HuH-7 (cell line): ENCODE measurements at regions not wholly inside any gene's neighbourhood (a gene's known extent, or its start where the extent isn't known, plus 50 kb on each side); places are given as distances from the start of the nearest gene placed in this dataset.
A peak's percentile ranks its signal among the peaks of the same experiment; 100 is the strongest.

Experiments
- DNase-seq: peaks from one replicate; pipeline ENCODE4 v3.0.0; 2011; ENCODE audit warnings: low spot score

DNA sequence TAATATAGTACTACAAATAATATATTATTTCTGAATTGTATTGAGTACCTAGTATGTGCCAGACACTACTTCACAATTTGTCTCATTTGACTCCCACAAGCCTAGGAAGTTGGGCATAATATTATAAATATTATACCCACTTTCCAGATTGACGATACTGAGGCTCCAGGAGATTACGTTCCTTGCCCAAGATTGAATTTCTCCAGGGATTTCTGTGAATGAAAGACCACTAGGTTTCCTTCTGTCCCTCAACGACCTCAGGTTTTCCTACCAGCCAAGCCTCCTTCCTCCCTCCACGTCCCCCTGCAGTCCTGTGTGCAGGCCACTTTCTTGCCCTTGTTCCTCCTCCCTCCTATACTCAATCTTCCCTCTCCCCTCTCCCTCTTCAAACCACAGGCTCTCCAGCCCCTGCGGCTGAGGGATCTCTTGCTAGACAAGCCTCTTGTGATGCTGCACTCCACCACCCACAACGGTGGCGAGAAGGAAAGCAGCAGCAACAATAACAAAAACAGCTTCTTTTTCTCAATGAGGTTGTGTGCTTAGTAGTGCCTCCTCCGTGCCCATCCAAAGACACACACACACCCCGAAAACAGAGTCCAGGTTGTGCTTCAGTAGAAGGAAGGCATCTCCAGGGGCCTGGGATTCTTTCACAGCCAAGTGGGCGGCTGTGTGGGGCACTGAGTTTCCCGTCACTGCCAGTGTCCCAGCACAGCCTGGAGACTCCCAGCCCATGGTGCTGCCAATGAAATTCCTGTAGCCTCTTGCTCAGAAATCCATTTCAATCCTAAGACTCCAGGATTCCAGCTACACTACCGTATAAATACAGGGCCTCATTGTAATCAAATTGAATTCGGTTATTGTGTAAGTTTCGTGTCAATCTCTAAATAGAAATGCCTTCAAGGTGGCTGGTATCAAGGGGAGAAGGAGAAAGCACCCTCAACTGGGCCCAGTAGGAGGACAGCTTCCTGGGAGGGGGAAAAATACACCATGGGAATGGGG is 94.4 kb downstream of the NCR2 start:
- no peak for DNase-seq

DNA sequence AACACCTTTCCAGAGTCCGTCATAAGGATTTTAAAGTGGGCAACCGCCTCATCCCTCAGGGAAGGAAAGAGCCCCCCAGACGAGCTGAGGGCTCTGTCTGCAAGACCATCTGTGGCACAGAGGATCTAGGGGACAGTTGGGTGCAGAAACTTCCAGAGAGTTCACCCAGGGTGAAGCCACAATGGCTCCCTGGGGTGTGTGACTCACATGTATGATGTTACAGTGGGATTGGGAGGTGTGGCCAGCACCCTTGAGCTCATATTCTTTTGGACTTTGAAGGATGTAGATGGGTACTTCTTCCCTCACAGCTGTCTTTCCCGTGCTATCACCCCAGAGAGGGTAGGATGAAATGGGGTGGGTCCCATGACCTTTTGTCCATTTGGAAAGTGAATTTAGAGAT is 95.5 kb downstream of the NCR2 start:
- no peak for DNase-seq

DNA sequence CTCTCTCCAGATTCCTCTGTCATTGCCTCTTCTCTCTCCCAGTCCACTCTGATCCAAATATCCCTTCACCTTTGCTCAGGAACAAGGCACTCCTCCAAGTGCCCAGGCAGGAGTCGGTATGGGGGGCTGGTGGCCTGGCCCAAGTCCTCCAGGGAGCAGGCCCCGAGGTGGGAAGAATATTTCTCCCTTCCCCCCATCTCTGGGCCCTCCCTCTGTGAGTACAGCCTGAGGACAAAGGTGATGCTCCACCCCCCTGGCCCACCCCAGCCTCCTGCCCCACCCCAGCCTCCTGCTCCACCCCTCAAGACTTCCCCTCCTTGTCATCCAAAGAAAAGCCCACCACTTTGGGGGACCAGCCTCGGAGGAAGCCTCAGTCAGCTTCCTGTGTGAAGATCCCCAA is 96.9 kb downstream of the NCR2 start:
- DNase-seq, result no peak

DNA sequence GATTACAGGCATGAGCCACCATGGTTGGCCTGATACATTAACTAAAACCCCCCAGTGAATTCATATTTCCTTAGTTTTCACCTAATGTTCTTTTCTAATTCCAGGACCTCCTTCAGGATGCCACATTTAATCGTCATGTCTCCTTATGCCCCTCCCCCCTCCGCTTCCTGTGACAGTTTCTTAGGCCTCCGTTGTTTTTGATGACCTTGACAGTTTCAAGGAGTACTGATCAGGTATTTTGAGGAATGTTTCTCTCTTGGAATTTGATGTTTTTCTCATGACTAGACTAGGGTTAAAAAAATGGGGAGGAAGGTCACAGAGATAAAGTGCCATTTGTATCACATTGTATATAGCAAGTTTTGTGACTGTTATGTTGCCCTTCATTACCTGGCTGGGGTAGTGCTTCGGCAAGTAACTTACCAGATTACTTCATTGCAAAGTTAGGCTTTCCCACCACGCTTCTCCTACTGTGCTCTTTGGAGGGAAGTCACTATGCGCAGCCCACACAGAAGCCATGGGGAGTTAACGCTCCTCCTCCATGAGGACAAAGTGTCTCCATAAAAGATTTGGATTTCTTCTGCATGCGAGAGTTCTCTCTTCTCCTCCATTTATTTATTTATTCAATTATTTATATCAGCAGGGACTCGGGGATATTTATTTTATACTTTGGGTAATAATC is 99.5 kb downstream of the NCR2 start:
- no peak for DNase-seq

DNA sequence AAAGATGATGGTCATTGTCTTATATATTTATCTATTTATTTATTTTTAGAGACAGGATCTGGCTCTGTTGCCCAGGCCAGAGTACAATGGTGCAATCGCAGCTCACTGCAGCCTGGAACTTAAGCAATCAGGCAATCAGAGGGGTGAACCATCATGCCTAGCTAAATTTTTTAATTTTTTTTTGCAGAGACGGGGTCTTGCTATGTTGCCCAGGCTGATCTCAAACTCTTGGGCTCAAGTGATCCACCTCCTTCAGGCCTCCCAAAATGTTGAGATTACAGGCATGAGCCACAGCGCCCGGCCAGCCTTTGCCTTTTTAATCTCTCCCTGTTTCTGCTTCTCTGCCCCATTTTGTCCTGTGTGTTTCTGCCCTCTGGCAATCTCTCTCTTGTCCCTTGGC is 102.2 kb downstream of the NCR2 start:
- DNase-seq, result no peak

DNA sequence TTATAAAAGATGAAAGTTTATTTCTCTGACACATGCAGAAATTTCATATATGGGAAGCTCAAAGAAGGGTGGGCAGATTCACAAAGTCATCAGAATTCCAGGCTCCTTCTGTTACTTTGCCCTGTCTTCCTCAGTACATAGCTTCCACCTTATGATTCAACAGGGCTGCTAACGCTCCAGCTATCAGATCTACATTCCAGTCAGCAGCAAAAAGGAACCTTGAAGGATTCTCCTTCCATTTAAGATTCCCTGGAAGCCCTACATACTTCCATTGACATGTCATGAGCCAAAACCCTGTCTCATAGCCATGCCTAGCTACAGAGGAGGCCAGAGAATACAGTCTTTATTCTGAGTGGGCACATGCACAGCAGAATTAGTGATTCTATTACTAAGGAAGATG is 103.3 kb downstream of the NCR2 start:
- DNase-seq, result no peak

DNA sequence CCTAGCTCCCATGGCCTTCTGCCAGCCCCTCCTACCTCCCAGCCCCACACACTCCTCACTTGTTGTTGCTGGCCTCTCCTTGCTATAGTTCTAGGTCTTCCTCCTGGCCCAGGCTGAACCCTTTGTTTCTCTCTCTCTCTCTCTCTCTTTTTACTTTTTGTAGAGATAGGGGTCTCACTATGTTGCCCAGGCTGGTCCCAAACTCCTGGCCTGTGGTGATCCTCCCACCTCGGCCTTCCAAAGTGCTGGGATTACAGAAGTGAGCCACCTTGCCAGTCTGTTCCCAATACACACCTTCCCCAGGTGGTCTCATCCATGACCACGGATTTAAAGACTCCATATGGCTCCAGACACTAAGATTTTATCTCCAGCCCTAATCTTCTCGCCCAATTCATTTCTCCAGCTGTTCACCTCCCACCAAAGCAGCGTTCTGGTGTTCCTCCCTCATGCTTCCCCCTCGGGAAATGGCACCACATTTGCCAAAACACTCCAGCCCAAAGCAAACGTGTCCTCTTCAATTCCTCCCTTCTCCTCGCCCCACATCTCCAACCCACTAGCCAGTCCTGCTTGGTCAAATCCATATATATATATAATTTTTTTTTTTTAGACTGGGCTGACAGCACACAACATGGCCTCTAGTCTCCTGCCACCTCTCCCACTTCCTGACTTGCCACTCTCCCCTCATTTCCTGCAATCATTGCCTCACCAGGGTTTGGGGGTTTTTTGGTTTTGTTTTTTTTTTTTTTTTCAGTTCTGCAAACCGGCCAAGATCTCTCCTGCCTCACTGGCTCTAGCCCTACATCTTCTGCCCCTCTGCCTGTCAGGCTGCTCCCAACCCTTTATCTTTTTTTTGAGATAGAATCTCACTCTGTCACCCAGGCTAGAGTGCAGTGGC is 104.4 kb downstream of the NCR2 start:
- no peak for DNase-seq

DNA sequence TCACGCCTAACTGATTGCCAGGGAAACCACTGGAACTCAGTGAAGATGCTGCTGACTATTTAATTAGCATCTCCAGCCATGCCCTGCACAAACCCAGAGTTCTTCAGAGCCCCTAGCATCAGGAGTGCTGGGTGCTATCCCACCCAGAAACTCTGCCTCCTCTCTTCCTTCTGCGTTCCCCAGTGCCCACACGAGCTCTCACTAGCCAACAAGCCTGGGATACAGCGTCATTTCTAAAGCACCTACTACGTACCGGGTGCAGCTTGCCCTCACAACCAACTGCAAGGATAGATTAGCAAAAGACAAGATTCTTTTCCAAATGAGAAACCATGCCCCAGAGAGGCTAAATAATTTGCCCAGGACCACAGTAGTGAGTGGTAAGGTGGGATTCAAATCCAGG is 105.2 kb upstream of the FOXP4 start:
- DNase-seq, result no peak

DNA sequence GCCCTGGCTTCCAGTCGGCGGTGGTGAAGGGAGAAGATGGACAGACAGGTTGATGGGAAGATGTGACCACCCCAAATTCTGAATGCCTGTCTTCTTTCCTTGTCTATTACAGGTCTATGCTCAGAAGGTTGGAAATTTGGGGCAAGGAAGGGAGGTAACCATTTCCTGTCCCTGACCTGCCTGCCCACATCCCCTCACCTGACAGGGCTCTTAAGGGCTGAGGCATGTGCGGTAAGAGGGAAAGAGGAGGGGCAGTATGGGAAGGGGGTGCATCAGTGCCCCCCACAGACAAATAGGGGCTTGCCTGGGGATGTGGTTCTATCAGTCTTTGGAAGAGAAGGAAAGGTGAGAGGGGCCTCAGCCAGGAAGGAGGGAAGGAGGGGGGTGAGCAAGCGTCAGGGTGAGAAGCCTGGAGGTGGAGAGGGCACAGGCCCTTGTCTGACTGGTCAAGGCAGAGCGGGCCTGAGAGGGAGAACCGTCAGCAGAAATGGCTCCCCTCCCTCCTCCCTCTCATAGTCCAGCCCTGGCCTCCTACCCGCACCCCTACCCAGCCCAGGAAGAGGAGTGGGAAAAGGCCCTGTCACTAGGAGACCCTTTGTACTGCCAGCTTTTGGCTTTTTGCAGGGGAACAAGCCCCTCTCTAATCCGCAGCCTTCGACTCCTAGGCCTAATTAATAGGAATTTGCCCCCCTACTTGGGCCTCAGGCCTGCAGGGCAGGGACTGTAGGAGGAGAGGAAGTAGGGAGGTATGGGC is 104.4 kb upstream of the FOXP4 start:
- DNase-seq, result no peak

DNA sequence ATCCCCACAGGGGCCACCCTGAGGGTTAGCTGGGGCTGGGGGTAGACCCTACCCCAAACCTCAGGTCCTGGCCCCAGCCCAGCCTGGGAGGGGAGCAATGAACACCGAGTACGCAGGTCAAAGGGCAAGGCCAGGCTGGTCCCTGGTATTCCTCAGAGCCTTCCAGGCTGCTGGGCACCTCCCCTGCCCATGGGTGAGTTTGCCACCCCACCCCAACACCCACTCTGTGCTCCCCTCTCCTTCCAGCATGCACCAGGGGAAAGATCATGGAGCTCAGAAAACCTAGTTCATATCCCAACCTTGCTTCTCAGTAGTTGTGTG is 103.9 kb upstream of the FOXP4 start:
- no peak for DNase-seq

DNA sequence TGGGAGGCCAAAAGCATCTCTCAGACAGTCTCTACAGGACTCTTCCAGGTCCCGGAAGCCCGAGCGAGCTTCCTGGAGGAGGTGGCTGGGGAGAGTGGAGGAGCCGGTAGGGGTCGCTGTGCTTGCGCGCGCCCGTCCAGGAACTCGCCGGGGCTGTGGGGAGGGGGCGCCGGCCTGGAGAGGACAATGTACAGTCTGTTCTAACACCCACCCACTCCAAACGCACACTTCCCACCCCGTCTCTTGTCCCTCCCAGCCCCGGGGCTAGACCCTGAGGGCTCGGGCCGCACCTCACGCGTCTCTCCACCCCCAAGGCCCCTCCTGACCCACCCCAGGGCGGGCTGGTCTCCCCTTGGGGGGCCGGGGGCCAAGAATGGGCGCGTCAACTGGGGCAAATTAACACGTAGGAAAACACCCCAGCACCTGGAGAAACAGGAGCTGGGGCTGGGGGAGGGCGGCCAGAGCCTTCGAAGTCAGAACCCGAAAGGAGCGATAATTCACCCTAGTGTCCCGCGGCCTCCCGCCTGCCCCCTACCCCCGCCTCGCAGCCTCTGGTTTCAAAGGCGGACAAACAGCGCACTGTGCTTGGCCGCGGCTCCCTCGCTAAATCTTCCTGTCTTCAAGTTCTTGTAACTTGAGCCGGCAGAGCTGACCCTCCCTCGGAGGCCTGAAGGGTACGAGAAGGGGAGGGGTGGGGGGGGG is 103.2 kb upstream of the FOXP4 start:
- peak; percentile 69 for DNase-seq

DNA sequence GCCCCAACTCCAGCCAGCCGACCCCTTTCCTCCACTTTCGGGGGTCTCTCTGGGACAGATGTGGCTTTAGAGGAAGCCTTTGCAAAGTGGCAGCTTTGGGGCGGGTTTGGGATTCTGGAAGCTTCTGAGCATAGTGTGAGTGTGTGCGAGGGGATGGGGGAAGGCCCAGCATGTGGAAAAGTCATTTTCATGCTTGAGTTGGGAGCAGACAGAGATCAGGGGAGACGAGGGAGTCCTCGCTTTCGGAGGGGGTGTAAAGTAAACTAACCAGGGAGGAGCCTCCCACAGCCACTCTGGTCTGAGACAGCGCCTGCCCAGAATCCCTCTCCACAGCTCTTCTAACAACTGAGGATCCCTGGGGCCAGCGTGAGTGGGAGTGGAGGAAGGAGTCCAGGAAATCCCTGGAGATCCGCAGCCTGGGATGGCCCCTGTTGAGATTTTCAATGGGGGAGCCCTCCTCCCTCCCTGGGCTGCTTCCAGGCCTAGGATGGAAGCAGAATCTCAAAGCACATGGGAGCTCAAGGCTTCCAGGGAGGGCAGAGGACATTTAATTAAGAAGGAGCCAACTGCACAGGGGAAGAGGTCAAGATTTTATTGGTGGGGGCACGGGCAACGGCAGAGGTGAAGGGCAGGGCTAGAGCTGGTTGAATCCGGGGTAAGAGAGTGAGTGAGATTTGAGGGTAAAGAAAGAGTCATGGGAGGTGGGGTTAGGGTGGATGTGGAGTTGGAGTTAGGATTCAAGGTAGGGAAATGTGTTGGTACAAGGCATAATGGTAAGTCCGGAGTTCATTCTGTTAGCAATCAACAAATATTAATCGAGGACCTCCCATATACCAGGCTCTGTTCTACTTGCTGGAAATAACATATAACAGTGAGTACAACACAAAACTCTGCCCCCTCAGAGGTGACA is 102.3 kb upstream of the FOXP4 start:
- DNase-seq, result no peak

DNA sequence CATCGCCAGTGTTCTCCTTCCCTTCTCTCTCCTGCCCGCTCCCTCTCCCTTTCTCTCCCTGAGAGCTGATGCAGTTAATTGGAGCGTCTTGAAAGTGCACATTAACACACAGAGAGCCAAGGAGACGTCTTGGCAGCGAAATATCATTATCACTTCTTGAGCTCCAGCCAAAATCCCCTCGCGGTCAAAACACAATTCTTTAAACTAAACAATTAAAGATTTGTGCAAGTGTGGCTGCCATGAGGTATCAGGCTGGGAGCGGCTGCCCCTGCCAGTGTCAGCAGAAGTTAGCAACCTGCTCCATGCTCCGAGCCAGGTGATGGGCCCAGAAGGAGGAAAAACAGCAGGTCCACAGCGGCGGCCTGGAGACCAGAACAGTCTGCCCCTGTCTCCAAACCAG is 100.9 kb upstream of the FOXP4 start:
- no peak for DNase-seq

DNA sequence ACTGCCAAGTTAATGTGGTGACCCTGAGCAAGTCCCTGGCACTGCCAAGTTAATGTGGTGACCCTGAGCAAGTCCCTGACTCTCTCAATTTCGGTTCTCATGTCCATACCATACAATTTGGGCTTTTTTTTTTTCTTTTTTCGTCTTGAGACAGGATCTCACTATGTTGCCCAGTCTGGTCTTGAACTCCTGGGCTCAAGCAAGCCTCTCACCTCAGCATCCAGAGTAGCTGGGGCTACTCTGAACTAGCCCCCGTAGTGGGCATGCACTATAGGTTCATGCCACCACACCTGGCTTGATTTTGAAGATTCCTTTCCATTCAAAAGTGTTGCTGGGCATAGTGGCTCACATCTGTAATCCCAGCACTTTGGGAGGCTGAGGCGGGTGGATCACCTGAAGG is 100.0 kb upstream of the FOXP4 start:
- no peak for DNase-seq

DNA sequence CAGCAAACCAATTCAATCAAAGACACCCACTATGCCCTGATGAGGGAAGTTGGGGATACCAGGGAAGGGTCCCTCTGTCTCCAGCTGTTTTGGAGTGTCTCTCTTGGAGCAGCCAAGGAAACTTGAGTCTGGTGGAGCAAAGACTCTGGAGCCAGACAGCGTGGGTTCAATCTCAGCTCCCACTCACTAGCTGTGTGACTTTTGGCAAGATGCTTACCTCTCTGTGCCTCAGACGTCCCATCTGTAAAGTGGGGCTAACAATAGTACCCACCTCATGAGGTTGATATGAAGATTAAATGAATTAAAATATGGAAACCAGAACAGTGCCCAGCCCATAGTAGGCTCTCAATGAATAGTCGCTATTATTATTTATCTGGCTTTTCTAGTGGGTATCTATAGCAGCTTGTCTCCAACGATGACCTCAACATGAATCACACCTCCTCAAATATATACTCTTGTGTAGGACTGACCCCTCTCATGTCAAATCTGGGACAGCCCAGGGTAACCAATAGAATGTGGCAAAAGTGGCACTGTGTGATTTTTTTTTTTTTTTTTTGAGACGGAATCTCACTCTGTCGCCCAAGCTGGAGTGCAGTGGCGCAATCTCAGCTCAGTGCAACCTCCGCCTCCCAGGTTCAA is 99.2 kb upstream of the FOXP4 start:
- DNase-seq, result no peak

DNA sequence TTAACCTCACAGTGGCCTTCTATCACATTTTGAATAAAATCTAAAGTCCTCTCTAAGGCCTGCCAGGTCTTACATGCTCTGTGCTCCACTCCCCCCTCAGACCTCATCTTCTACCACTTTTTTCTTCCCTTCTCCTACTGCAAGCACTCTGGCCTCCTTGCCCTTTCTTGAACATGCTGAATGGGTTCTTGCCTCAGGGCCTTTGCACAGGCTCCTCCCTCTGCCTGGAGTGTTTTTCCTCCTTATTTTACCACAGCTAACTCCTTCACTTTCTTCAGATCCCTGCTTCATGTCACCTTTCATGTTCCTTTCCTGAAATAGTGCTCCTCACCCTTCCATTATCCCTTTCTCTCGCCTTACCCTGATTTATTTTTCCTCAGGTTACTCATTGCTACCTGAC is 97.9 kb upstream of the FOXP4 start:
- DNase-seq, result no peak

DNA sequence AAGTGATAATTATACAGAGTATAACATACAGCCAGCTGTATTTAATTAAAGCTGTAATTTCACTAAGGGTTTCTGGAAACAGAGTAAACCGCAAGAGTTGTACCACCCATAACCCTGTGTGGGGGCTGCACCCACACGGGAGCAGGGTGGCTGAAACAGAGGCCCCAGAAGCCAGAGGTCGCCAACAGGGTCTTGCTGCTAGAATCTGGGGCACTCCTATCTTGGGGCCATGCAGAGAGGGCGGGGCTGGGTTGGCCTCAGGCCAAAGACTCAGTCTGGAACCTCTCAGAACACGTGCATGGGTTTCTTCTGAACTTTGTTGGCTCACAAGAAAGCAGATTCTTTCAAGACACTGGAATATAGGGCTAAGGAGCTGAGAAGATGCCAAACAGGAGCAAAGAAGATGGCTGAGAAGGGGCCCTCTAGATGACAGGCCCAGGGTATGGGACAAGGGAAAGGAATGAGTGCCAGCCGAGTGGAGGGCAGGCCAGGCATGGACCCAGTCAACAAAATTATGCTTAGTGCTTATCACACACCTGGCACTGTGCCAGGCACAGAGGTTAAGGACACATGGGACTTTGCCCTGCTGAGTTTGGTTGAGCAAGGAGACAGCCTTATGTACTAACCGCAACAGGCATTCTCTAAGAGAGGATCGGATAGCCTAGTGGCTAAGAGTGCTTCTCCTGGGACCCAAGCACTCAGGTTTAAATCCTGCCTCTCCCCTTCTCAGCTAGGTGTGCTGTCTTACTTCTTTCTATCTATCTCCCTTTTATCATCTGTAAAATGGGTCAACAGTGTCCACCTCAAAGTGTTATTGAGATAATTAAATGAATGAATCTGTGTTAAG is 96.6 kb upstream of the FOXP4 start:
- peak; percentile 74 for DNase-seq

DNA sequence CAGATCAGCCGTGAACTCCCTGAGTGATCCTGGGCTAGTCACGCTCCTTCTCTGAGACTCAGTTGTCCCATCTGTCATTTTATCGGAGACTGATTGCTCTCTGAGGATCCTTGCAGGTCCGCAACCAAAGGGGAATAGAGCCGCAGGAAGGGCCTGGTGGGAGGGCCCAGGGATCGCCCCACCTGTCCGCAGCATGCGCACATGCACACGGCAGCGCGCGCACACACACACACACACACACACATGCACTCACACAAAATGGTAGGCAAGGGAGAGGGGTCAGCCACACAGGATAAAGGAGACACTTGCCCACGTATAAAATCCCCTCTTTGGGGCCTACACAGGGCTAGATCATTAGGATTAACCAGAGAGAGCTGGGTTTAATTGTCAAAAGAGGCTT is 95.6 kb upstream of the FOXP4 start:
- DNase-seq, result no peak

DNA sequence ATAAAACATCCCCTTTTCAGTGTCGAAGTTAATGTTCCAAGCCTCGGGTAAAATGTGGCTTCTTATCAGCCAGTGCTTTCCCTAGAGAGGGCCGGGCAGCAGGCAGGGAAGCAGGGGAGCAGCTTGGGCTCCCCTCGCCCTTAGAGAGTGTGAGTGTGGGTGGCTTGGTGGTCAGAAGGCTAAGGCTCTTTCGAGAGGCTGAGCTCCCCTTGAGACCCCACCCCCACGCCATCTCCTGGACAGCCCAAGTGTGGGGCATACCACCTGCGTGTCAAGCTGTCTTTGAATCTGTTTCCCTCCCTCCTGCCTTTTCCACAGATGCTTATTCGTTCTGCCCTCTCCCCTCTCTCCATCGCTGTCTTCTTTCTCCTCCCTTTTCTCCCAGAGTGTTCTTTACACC is 95.1 kb upstream of the FOXP4 start:
- DNase-seq, result no peak
